T-helper 2 cell treated with Interferon-gamma antibody and Interleukin-4, amounts not matched to agents 5 μg/mL and 100 μg/mL, for 36 hours (primary cell): ENCODE measurements at regions not wholly inside any gene's neighbourhood (a gene's known extent, or its start where the extent isn't known, plus 50 kb on each side); places are given as distances from the start of the nearest gene placed in this dataset.

Experiments
- DNase-seq: peaks from one replicate; pipeline ENCODE4 v3.0.0; 2021; ENCODE audit warnings: low spot score
- H3K27ac Mint-ChIP-seq: one replicate; pipeline ENCODE4 v1.8.0; 2021; ENCODE audit warnings: mild to moderate bottlenecking, mixed read lengths
- H3K27me3 Mint-ChIP-seq: one replicate; pipeline ENCODE4 v1.8.0; 2021; ENCODE audit warnings: low read depth, mixed read lengths
- H3K36me3 Mint-ChIP-seq: one replicate; pipeline ENCODE4 v1.8.0; 2021; ENCODE audit warnings: low read depth, mixed read lengths
- H3K4me1 Mint-ChIP-seq: one replicate; pipeline ENCODE4 v1.8.0; 2021; ENCODE audit warnings: low read depth, mixed read lengths
- H3K4me3 Mint-ChIP-seq: one replicate; pipeline ENCODE4 v1.8.0; 2022; ENCODE audit warnings: mild to moderate bottlenecking, moderate library complexity, mixed read lengths
- H3K9me3 Mint-ChIP-seq: one replicate; pipeline ENCODE4 v1.8.0; 2021; ENCODE audit warnings: mixed read lengths

- no peaks in the 10 kb centered on the region for H3K4me1 Mint-ChIP-seq
- no peak overlapping the region for H3K27ac Mint-ChIP-seq
- no peak overlapping the region for H3K4me3 Mint-ChIP-seq
- H3K36me3 Mint-ChIP-seq = no peaks in the 10 kb centered on the region
- DNase-seq = no peak
- peaks cover 3% of the 10 kb centered on the region for H3K27me3 Mint-ChIP-seq
- no peaks in the 10 kb centered on the region for H3K9me3 Mint-ChIP-seq
Measured at GRCh38 chr3:99021466-99021865, 120.0 kb upstream of the DCBLD2 start.

GRCh38 chr3:99016452-99016851, 115.0 kb upstream of the DCBLD2 start:
- H3K4me3 Mint-ChIP-seq = no peak overlapping the region
- H3K9me3 Mint-ChIP-seq = no peaks in the 10 kb centered on the region
- no peaks in the 10 kb centered on the region for H3K4me1 Mint-ChIP-seq
- no peak for DNase-seq
- H3K27me3 Mint-ChIP-seq = no peaks in the 10 kb centered on the region
- no peak overlapping the region for H3K27ac Mint-ChIP-seq
- no peaks in the 10 kb centered on the region for H3K36me3 Mint-ChIP-seq

DNA sequence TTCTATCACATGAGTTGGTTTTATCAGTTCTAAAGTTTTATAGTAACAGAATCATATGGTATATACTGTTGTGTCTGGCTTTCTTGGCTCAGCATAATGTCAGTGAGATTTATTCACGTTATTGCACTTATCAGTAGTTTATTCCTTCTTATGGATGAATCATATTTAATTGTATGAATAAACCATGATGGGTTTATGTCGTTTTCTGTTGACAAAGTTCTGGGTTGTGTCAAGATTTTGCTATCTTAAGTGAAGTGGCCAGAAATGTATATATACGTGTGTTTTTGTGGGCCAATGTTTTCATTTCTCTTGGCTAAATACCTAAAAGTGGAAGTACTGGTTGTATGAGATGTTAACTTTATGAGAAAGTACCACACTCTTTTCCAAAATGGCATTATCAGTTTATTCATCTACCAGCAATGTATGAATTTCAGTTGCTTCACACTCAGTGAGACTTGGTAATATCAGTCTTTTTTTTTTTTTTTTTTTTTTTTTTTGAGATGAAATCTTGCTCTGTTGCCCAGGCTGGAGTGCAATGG, 112.4 kb upstream of the DCBLD2 start:
- no peak for DNase-seq
- Mint-ChIP-seq H3K4me1 (no peaks in the 10 kb centered on the region), H3K27me3 (no peaks in the 10 kb centered on the region), H3K27ac (no peak overlapping the region), H3K9me3 (no peaks in the 10 kb centered on the region), H3K4me3 (no peak overlapping the region), H3K36me3 (no peaks in the 10 kb centered on the region)

- DNase-seq = no peak
- Mint-ChIP-seq H3K4me1 (no peaks in the 10 kb centered on the region), H3K9me3 (no peaks in the 10 kb centered on the region), H3K4me3 (no peak overlapping the region), H3K36me3 (no peaks in the 10 kb centered on the region), H3K27ac (no peak overlapping the region), H3K27me3 (no peaks in the 10 kb centered on the region)
Measured at GRCh38 chr3:99013077-99013476, 111.6 kb upstream of the DCBLD2 start.

GRCh38 chr3:99012051-99012450, 110.6 kb upstream of the DCBLD2 start:
- no peak for DNase-seq
- H3K9me3 Mint-ChIP-seq = no peaks in the 10 kb centered on the region
- no peak overlapping the region for H3K4me3 Mint-ChIP-seq
- H3K4me1 Mint-ChIP-seq = no peaks in the 10 kb centered on the region
- H3K27me3 Mint-ChIP-seq = no peaks in the 10 kb centered on the region
- no peak overlapping the region for H3K27ac Mint-ChIP-seq
- no peaks in the 10 kb centered on the region for H3K36me3 Mint-ChIP-seq

- no peaks in the 10 kb centered on the region for H3K4me1 Mint-ChIP-seq
- DNase-seq = no peak
- H3K27me3 Mint-ChIP-seq = no peaks in the 10 kb centered on the region
- H3K9me3 Mint-ChIP-seq = no peaks in the 10 kb centered on the region
- H3K27ac Mint-ChIP-seq = no peak overlapping the region
- H3K4me3 Mint-ChIP-seq = no peak overlapping the region
- H3K36me3 Mint-ChIP-seq = no peaks in the 10 kb centered on the region
Measured at GRCh38 chr3:99009851-99010250, 108.4 kb upstream of the DCBLD2 start.

GRCh38 chr3:99006686-99007085, 105.2 kb upstream of the DCBLD2 start:
- no peaks in the 10 kb centered on the region for H3K27me3 Mint-ChIP-seq
- DNase-seq = no peak
- H3K4me1 Mint-ChIP-seq = no peaks in the 10 kb centered on the region
- H3K36me3 Mint-ChIP-seq = no peaks in the 10 kb centered on the region
- no peaks in the 10 kb centered on the region for H3K9me3 Mint-ChIP-seq
- no peak overlapping the region for H3K4me3 Mint-ChIP-seq
- H3K27ac Mint-ChIP-seq = no peak overlapping the region

DNA sequence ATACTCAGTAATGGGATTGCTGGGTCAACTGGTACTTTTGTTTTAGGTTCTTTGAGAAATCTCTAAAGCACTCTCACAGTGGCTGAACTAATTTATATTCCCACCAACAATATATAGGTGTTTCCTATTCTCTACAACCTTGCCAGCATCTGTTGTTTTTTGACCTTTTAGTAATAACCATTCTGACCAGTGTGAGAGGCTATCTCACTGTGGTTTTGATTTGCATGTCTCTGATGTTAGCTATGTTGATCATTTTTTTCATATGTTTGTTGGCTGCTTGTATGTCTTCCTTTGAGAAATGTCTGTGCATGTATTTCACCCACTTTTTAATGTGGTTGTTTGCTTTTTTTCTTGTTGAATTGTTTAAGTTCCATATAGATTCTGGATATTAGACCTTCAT, 98.2 kb upstream of the DCBLD2 start:
- H3K9me3 Mint-ChIP-seq = no peaks in the 10 kb centered on the region
- no peaks in the 10 kb centered on the region for H3K36me3 Mint-ChIP-seq
- no peak for DNase-seq
- no peaks in the 10 kb centered on the region for H3K4me1 Mint-ChIP-seq
- H3K27me3 Mint-ChIP-seq = peaks cover 7% of the 10 kb centered on the region
- no peak overlapping the region for H3K27ac Mint-ChIP-seq
- H3K4me3 Mint-ChIP-seq = no peak overlapping the region

- H3K27me3 Mint-ChIP-seq = peaks cover 9% of the 10 kb centered on the region
- no peak for DNase-seq
- H3K4me3 Mint-ChIP-seq = no peak overlapping the region
- no peaks in the 10 kb centered on the region for H3K9me3 Mint-ChIP-seq
- H3K27ac Mint-ChIP-seq = no peak overlapping the region
- H3K4me1 Mint-ChIP-seq = no peaks in the 10 kb centered on the region
- no peaks in the 10 kb centered on the region for H3K36me3 Mint-ChIP-seq
Measured at GRCh38 chr3:98994128-98994762, 92.8 kb upstream of the DCBLD2 start.

DNA sequence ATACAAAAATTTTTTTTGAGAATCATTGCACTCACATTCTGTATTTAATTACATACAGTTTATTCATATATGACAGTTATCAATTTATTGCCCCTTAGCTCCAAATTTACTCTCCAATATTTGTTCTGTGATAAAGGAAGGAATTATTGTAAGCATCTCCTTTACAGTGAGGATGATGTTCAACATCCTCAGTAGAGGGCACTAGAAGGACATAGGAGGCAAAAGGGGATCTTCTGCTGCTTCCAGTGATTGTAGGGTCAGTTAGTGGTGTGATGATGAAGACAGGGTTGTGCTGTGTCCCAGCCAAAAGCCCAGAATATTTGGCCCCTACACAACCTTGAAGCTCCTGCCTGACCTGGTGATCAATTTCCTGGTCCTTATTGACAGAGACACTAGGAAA, 89.9 kb upstream of the DCBLD2 start:
- Mint-ChIP-seq H3K27me3 (peaks cover 7% of the 10 kb centered on the region), H3K4me3 (no peak overlapping the region), H3K27ac (no peak overlapping the region), H3K9me3 (no peaks in the 10 kb centered on the region), H3K4me1 (no peaks in the 10 kb centered on the region), H3K36me3 (no peaks in the 10 kb centered on the region)
- no peak for DNase-seq

DNA sequence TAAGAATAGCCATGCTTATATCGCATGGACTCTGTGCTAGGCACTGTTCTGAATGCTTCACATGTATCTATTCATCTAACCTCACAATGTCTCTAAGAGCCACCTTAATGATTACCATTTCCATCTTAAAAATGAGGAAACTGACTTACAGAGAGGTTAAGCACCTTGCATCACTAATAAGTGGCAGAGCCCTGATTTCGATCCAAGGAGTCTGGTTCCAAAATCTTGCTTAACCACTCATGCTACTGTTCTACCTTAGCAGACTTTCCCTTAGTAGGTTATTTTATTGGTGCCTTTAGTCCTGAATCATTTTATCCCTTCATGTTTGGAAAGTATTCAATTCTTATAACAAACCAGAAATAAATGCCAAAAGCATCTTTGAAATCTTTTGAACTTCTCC, 89.2 kb upstream of the DCBLD2 start:
- Mint-ChIP-seq H3K4me3 (no peak overlapping the region), H3K4me1 (peaks cover 2% of the 10 kb centered on the region), H3K27me3 (peaks cover 7% of the 10 kb centered on the region), H3K27ac (no peak overlapping the region), H3K36me3 (no peaks in the 10 kb centered on the region), H3K9me3 (no peaks in the 10 kb centered on the region)
- no peak for DNase-seq

DNA sequence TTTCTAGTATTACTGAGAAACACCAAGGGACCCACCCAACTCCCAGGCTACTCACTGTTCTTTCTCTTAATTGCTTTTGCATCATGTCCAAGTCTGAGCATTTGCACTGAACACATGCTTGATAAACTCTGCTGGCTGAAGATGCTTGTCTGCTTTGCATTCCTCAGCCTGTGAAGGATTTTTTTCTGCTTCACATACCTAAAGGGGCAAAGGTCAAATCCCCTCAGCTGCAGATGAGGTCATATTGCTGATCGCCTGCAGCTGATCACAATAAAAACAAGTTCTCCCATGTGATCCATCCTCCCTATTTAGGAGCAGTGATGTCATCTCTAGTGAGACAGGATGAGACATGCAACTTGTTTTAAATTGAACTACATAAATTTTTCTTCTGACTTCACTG, 84.6 kb upstream of the DCBLD2 start:
- Mint-ChIP-seq H3K27me3 (no peaks in the 10 kb centered on the region), H3K36me3 (no peaks in the 10 kb centered on the region), H3K27ac (no peak overlapping the region), H3K9me3 (no peaks in the 10 kb centered on the region), H3K4me3 (no peak overlapping the region), H3K4me1 (peaks cover 4% of the 10 kb centered on the region)
- no peak for DNase-seq

DNA sequence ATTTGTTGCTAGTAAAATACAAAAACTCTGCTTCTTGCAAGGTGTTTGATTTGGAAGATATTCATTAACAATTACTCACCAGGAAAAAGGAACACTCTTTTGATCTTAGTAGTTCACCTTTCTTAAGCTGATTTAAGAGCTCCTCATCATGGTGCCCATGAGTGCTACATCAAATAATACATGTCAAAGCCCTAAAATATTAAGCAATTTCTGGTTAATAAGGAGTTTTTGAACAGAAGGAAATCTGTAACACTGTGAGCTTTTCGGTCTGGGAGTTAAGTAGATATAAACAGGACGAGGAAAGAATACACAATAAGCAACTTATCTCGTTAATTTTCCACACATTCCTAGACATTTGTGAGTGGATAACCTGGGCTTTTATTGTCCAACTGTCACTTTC, 83.9 kb upstream of the DCBLD2 start:
- Mint-ChIP-seq H3K9me3 (no peaks in the 10 kb centered on the region), H3K27me3 (no peaks in the 10 kb centered on the region), H3K27ac (no peak overlapping the region), H3K36me3 (no peaks in the 10 kb centered on the region), H3K4me1 (peaks cover 8% of the 10 kb centered on the region), H3K4me3 (no peak overlapping the region)
- DNase-seq = no peak

- Mint-ChIP-seq H3K27me3 (no peaks in the 10 kb centered on the region), H3K9me3 (no peaks in the 10 kb centered on the region), H3K4me3 (no peak overlapping the region), H3K36me3 (no peaks in the 10 kb centered on the region), H3K27ac (no peak overlapping the region), H3K4me1 (peaks cover 8% of the 10 kb centered on the region)
- no peak for DNase-seq
Measured at GRCh38 chr3:98984024-98984423, 82.5 kb upstream of the DCBLD2 start.

GRCh38 chr3:98982351-98982750, 80.9 kb upstream of the DCBLD2 start:
- no peak overlapping the region for H3K27ac Mint-ChIP-seq
- DNase-seq = no peak

More at GRCh38 chr3:98982351-98982750, 80.9 kb upstream of the DCBLD2 start:
- Mint-ChIP-seq H3K4me3 (no peak overlapping the region), H3K27me3 (no peaks in the 10 kb centered on the region), H3K9me3 (no peaks in the 10 kb centered on the region), H3K4me1 (peaks cover 15% of the 10 kb centered on the region), H3K36me3 (no peaks in the 10 kb centered on the region)
